HTR-8/SVneo (cell line): ENCODE measurements at regions not wholly inside any gene's neighbourhood (a gene's known extent, or its start where the extent isn't known, plus 50 kb on each side); places are given as distances from the start of the nearest gene placed in this dataset.
A peak's percentile ranks its signal among the peaks of the same experiment; 100 is the strongest.
"Not testable (repeated sequence)": the region's sequence is repeated elsewhere in the genome, so short reads cannot be mapped to it uniquely, and the experiment has no call there.

Experiments used
- DNase-seq: peaks from one replicate; pipeline ENCODE4 v3.0.0; 2011; ENCODE audit warnings: low spot score, mixed read lengths; ENCODE audit not compliant: insufficient read length
- FAIRE-seq: peaks from 2 replicates; lab custom pipeline; 2011; peaks lifted over from hg19 to GRCh38; lab: Jason Lieb, UNC

GRCh38 chr1:197850918-197851317, 51.5 kb upstream of the C1orf53 start:
- no peak for FAIRE-seq
- no peak for DNase-seq

- DNase-seq = no peak
- no peak for FAIRE-seq
Measured at GRCh38 chr1:197850042-197850441, 52.4 kb upstream of the C1orf53 start.

DNA sequence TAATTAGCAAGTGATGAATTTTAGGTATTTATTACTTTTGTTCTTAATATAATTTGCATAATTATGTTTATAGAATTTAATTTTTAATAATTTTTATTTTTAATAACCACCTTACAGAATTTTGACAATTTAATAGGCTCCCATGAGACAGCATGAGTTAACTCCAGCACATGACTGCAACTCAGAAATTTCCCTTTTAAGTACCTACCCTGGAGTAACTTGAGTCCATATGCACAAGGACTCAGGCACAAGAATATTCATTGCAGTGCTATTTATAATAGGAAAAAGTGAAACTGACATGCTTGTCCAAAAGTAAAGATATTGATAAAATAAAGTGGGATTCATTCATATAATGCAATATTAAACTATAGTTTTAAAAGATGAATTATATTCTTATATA, 54.1 kb upstream of the C1orf53 start:
- no peak for FAIRE-seq
- no peak for DNase-seq

- no peak for DNase-seq
- FAIRE-seq = no peak
Measured at GRCh38 chr1:197845886-197846285, 56.5 kb upstream of the C1orf53 start.

GRCh38 chr1:197844651-197845050, 57.8 kb upstream of the C1orf53 start:
- DNase-seq = no peak

DNA sequence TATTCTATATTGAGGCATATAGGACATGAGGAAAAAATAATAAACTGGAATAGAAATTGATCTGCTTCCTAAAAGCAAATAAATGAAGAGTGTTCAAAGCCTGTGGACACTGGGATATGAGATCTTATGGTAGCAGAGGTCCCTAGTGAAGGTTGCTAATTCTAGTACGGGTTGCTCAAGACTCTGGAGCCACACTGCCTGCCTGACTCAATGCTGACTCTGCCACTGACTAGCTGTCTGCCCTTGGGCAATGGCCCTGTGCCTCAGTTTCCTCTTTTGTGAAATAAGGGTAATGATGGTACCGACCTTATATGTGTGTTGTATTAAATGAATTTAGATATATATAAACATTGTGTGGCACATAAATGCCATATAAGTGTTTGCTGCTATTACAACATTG, 59.0 kb upstream of the C1orf53 start:
- DNase-seq = no peak
- no peak for FAIRE-seq

More at GRCh38 chr1:197844651-197845050, 57.8 kb upstream of the C1orf53 start:
- no peak for FAIRE-seq

GRCh38 chr1:197842646-197843045, 59.8 kb upstream of the C1orf53 start:
- FAIRE-seq (no peak), DNase-seq (no peak)

GRCh38 chr1:197841883-197842553, 60.4 kb upstream of the C1orf53 start:
- DNase-seq (no peak), FAIRE-seq (no peak)

- no peak for DNase-seq
- FAIRE-seq = no peak
Measured at GRCh38 chr1:197841158-197841557, 61.3 kb upstream of the C1orf53 start.

DNA sequence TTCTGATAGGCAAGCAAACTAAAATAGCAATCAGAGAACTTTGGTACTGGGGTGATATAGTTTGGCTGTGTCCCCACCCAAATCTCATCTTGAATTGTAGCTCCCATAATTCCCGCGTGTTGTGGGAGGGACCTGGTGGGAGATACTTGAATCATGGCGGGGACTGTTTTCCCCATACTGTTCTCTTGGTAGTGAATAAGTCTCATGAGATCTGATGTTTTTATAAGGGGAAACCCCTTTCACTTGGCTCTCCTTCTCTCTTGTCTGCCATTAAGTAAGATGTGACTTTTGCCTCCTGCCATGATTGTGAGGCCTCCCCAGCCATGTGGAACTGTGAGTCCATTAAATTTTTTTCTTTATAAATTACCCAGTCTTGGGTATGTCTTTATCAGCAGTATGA, 62.6 kb upstream of the C1orf53 start:
- not testable (repeated sequence) for FAIRE-seq, DNase-seq

DNA sequence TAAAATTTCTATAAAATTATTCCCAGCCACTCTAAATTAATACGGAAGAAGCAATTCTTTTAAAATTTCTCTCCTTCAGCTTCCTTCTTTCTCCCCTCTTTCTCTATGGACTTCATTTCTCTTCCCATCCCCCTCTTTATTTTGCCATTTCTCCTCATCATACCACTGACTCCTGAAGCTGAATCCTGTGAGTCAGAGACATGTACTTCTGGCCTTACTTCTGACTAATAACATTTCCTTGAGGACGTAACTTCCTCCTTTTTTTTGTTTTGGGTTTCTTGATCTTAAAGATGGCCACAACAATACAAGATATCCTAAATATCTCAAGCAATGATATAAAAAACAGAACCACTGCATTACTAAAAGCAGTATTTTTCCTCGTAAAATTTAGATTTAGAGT, 63.6 kb upstream of the DENND1B start:
- FAIRE-seq (no peak), DNase-seq (peak; percentile 46)

- FAIRE-seq (no peak), DNase-seq (no peak)
Measured at GRCh38 chr1:197837911-197838310, 62.6 kb upstream of the DENND1B start.

GRCh38 chr1:197836356-197836755, 61.1 kb upstream of the DENND1B start:
- not testable (repeated sequence) for FAIRE-seq

GRCh38 chr1:197829011-197829410, 53.7 kb upstream of the DENND1B start:
- not testable (repeated sequence) for FAIRE-seq, DNase-seq

More at GRCh38 chr1:197836356-197836755, 61.1 kb upstream of the DENND1B start:
- DNase-seq = not testable (repeated sequence)

GRCh38 chr1:197825541-197825940, 50.3 kb upstream of the DENND1B start:
- FAIRE-seq = no peak

More at GRCh38 chr1:197825541-197825940, 50.3 kb upstream of the DENND1B start:
- no peak for DNase-seq
